ENCODE measurements at regions not wholly inside any gene's neighbourhood (a gene's known extent, or its start where the extent isn't known, plus 50 kb on each side); places are given as distances from the start of the nearest gene placed in this dataset.

DNA sequence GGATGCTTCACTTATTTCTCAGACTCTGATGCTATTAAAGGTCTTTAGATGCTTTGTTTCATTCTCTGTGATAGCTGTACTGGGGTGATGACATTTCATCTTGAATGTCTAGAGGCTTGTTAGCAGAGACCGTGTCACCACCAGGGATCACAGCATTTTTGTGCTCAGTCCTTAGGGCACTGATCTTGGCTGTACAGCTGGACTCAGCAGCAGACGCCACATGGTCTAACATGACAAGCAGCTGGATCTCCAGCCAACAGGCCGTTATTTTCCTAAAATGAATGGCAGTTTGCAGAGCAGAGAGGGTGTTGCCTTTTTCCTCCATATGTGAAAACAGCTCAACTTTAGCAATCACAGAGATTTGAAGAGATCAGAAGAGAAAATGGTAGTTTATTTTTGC, 491.8 kb downstream of the CDH2 start:
- no peaks in the 10 kb centered on the region for H3K27me3 ChIP-seq (ENCODE audit: control insufficient read depth, insufficient read depth, low read length)
- no peak overlapping the region for H3K4me3 ChIP-seq (ENCODE audit: low read depth in 2 of 2, low read length in 2 of 2)
- H3K36me3 ChIP-seq (ENCODE audit: control insufficient read depth, insufficient read depth, low read length) = no peaks in the 10 kb centered on the region
- H3K27ac ChIP-seq (ENCODE audit: low read length) = no peak overlapping the region
- ATAC-seq (no peak), DNase-seq (ENCODE audit: low read depth, low spot score) (no peak)
- CTCF ChIA-PET = no interaction called here
- TF ChIP-seq SIN3A (IDR thresholded peaks at IDR 0.05; ENCODE audit: borderline replicate concordance, insufficient read depth, low read depth, low read length) = no peak
- TF ChIP-seq, protein P1, sequence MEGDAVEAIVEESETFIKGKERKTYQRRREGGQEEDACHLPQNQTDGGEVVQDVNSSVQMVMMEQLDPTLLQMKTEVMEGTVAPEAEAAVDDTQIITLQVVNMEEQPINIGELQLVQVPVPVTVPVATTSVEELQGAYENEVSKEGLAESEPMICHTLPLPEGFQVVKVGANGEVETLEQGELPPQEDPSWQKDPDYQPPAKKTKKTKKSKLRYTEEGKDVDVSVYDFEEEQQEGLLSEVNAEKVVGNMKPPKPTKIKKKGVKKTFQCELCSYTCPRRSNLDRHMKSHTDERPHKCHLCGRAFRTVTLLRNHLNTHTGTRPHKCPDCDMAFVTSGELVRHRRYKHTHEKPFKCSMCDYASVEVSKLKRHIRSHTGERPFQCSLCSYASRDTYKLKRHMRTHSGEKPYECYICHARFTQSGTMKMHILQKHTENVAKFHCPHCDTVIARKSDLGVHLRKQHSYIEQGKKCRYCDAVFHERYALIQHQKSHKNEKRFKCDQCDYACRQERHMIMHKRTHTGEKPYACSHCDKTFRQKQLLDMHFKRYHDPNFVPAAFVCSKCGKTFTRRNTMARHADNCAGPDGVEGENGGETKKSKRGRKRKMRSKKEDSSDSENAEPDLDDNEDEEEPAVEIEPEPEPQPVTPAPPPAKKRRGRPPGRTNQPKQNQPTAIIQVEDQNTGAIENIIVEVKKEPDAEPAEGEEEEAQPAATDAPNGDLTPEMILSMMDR (IDR thresholded peaks at IDR 0.05) = no peak
- no peak for TF ChIP-seq TCF7L2 (IDR thresholded peaks at IDR 0.05; ENCODE audit: low read depth, low read length)
- no peak for TF ChIP-seq POLR2AphosphoS5 (IDR thresholded peaks at IDR 0.05; ENCODE audit: low read depth, low read length)
- TF ChIP-seq, protein P2, sequence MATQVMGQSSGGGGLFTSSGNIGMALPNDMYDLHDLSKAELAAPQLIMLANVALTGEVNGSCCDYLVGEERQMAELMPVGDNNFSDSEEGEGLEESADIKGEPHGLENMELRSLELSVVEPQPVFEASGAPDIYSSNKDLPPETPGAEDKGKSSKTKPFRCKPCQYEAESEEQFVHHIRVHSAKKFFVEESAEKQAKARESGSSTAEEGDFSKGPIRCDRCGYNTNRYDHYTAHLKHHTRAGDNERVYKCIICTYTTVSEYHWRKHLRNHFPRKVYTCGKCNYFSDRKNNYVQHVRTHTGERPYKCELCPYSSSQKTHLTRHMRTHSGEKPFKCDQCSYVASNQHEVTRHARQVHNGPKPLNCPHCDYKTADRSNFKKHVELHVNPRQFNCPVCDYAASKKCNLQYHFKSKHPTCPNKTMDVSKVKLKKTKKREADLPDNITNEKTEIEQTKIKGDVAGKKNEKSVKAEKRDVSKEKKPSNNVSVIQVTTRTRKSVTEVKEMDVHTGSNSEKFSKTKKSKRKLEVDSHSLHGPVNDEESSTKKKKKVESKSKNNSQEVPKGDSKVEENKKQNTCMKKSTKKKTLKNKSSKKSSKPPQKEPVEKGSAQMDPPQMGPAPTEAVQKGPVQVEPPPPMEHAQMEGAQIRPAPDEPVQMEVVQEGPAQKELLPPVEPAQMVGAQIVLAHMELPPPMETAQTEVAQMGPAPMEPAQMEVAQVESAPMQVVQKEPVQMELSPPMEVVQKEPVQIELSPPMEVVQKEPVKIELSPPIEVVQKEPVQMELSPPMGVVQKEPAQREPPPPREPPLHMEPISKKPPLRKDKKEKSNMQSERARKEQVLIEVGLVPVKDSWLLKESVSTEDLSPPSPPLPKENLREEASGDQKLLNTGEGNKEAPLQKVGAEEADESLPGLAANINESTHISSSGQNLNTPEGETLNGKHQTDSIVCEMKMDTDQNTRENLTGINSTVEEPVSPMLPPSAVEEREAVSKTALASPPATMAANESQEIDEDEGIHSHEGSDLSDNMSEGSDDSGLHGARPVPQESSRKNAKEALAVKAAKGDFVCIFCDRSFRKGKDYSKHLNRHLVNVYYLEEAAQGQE (IDR thresholded peaks at IDR 0.05; ENCODE audit: insufficient read depth in 1 of 2, low read depth in 2 of 2, low read length in 1 of 2) = no peak
- peaks cover 6% of the 10 kb centered on the region; the same call in 1 of the 2 replicates for H3K9me3 ChIP-seq (ENCODE audit: control insufficient read depth, insufficient read depth, low read depth, low read length)
- no peaks in the 10 kb centered on the region for H3K4me1 ChIP-seq (ENCODE audit: control insufficient read depth, insufficient read depth, low read length)
- intact Hi-C loops (cut with micrococcal nuclease; ENCODE audit: unreplicated experiment) (no loop called here), in situ Hi-C loops (cut with HindIII; ENCODE audit: low pct_unique_long_range_greater_than_20kb, low sequenced_read_pairs) (no loop called here)
- no TSS peak for BruUV-seq (replicated peaks)
- POLR2A ChIA-PET = no interaction called here

DNA sequence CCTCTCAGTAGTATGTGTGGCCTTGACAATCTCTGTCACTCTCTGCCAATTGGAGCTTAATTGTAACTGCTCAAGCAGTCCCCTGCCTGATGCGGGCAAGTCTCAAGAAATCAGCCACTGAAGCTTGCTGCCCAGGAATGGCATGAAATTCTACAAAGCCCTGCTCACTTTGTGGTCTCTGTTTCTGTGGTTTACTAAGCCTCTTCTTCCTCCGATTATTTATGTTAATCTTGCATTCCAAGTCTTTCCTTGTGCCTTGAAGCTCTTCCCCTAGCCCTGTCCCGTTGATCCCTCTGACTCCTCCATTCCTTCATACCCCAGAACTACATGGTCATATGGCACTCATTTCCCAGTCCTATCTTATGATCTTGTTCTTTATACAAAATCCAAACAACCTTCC, 489.3 kb upstream of the CHST9 start:
- no peaks in the 10 kb centered on the region for H3K4me1 ChIP-seq (ENCODE audit: control insufficient read depth, insufficient read depth, low read length)
- no peak for ATAC-seq
- no peak overlapping the region for H3K4me3 ChIP-seq (ENCODE audit: low read depth in 2 of 2, low read length in 2 of 2)
- H3K27me3 ChIP-seq (ENCODE audit: control insufficient read depth, insufficient read depth, low read length) = no peaks in the 10 kb centered on the region
- DNase-seq (ENCODE audit: low read depth, low spot score) = no peak
- no peaks in the 10 kb centered on the region for H3K36me3 ChIP-seq (ENCODE audit: control insufficient read depth, insufficient read depth, low read length)
- intact Hi-C loops (cut with micrococcal nuclease; ENCODE audit: unreplicated experiment) = no loop called here
- no TSS peak for BruUV-seq (replicated peaks)
- ChIA-PET CTCF (no interaction called here), POLR2A (no interaction called here)
- no peak for TF ChIP-seq POLR2AphosphoS5 (IDR thresholded peaks at IDR 0.05; ENCODE audit: low read depth, low read length)
- TF ChIP-seq, protein P1 (IDR thresholded peaks at IDR 0.05) = no peak
- TF ChIP-seq, protein P2 (IDR thresholded peaks at IDR 0.05; ENCODE audit: insufficient read depth in 1 of 2, low read depth in 2 of 2, low read length in 1 of 2) = no peak
- no peak for TF ChIP-seq TCF7L2 (IDR thresholded peaks at IDR 0.05; ENCODE audit: low read depth, low read length)
- TF ChIP-seq SIN3A (IDR thresholded peaks at IDR 0.05; ENCODE audit: borderline replicate concordance, insufficient read depth, low read depth, low read length) = no peak
- H3K9me3 ChIP-seq (ENCODE audit: control insufficient read depth, insufficient read depth, low read depth, low read length) = no peaks in the 10 kb centered on the region
- H3K27ac ChIP-seq (ENCODE audit: low read length) = no peak overlapping the region
- in situ Hi-C loops (cut with HindIII; ENCODE audit: low pct_unique_long_range_greater_than_20kb, low sequenced_read_pairs) = no loop called here

Measured in Panc1 (cell line).